Stimulated activated CD4-positive, alpha-beta T cell treated with anti-CD3 and anti-CD28 coated beads, TNF-alpha, amount 100 ng/mL, for 48 hours (primary cell): ENCODE measurements at regions not wholly inside any gene's neighbourhood (a gene's known extent, or its start where the extent isn't known, plus 50 kb on each side); places are given as distances from the start of the nearest gene placed in this dataset.

Experiments
- DNase-seq, 3 donors: peaks; one replicate each; pipeline ENCODE4 v3.0.0-alpha.2; 2020; ENCODE audit warnings: low read depth in 3 of 3

DNA sequence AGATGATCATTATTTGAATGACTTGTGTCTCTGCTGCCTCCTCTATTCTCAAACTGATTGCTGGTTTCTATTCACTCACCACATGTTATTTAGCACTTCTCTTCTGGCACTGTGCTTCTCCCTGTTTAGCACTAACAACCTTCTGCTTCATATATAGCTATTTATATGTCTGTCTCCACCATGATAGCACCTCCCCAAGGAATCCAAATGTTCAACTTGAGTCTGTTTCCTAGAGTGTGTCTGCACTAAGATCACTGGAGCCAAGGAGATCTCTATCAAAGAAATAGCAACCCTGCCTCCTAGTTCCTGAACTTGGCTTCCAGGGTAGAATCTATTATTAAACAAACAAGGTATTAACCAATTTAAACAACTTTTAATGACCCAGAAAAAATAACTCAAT lies 104.5 kb downstream of the CYP26A1 start:
- no peak for DNase-seq

DNA sequence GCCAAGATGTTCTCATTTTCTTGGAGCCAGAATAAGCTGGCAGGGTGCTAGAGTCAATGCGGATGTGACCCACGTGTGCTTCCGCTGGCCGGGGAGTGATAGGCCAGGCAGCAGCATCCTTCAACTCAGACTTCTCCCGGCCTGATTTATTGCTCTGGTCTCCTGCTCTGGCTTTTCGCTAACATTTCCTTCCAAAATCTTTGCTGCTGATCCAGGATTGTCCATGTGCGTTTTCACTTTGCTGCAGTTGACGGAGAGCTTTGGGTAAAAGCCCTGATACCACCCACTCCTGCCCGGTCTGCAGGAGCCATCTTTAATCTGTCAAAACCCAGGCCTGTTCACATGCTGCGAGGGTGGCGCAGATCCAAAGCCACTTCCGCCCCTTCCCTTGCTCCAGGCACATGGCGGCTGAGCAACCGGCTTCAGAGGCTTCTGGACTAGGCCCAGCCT lies 106.8 kb downstream of the CYP26A1 start:
- no peak for DNase-seq

DNA sequence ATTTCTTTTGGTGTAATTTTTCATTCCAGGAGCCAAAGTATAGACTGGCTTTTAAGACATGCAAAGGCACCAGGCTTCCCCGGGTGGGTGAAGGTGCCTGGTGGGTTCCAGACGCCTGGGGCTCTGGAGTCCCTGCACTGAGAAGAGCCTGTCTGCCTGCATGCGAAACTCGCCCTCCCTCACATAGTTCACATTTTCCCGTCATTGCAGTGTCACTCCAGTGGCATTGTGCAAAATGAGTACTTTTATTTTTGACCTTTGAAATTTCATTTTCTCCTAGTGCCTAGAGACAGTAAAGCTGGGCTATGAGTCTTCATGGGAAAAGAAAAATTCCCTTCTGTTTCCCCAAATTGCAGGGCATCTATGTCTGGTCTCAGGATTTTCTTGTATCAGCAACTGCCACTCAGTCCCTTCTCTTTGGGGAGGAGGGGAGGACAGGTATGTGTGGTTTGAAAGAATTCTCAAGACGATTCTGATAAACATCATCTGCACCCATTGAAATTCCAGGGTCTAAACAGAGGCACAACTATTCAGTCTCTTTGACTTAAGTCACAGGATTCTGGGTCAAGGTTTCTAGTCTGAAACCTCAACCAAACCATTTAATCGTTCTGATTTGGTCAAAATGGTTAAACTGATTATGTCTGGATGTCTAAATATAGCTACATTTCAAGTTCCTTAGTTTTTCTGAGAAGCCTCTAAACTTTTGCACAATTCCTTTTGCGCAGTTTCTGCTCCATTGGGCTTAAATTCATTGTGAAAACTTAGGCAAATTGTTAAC lies 107.8 kb downstream of the CYP26A1 start:
- no peak for DNase-seq

DNA sequence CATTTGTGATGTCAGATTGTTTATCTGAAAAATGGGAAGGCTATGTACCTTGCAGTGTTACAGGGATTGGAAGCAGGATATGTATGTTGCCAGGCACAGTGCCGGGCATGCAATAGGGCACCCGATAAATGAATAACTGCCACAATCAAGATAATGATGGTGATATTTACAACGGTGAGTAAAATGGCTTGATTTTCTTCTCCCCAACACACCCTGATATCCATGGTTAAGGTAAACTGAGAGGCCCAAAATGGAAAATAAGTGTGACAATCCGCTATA lies 108.3 kb downstream of the CYP26A1 start:
- no peak for DNase-seq

DNA sequence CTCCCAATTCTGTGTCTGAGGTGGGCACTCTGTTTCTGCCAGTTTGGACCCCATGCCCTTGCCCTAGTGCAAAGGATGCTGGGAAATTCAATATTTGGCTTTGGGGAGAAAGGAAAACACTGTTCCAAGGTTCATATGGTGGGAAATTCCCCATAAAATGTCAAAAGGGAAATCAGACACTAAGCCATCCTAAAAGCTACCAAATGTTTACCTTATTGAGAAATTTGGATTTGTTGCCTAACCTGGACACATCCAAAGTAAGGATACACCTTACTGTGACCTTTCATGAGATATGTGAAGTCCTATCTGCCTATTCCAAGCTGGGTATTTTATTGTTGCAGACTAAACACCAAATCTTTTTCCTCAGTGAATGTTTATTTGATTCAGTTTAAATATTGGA lies 109.1 kb downstream of the CYP26A1 start:
- DNase-seq, result no peak

DNA sequence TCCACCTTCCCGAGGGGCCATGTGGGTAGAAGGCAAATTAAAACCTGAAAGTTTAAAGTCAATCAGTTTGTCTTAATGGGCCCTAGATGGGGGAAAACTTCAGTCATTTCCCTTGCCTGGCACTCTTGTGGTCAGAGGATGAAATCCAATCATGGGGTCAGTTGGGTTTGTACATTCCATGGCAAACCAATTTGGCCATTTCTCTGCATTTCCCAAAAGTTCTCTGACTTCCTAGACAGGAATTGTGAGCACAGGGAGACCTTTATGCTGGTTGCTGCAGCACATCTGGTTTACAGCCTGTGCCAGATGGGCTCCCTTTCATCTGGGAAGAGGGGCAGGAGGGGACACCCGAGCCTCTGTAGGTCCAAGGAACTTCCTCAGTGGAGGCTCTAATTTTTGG lies 113.0 kb downstream of the CYP26A1 start:
- DNase-seq, result no peak

DNA sequence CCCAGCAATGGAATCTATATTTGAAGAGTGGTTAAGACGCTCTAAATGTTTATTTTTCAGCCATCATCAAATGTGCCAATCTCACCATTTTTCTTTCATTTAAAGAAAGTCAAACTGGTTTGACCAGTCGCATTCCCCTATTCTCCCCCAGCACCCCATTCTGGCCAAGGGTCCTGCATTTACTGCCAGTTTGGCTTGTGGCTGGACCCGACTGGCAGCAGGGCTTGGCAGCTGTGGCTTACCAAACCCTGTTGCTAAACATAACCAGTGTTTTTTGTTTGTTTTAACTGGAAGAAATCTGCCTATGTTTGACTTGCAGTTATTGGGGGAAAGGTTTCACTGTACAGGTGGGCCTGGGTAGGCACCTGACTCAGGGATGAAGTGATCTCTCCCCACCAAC lies 116.3 kb downstream of the CYP26A1 start:
- no peak for DNase-seq

DNA sequence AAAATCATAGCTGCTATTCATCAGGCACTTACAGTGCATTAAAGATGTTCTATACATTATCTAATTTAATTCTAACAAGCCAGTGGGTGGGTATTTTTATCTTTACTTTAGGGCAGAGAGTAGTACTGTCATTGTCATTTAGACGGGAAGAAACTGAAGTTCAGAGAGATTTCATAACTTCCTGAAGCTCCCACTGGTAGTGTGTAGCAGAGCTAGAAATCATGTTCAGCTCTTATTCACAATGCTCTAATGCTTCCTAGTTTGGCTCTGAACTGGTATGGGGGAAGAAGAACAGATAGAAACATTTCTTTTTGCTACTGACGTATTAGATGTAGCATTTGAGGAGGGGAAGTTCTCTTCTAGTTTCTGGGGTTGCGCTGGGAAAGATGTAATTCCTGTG lies 116.7 kb downstream of the CYP26A1 start:
- DNase-seq, result no peak

DNA sequence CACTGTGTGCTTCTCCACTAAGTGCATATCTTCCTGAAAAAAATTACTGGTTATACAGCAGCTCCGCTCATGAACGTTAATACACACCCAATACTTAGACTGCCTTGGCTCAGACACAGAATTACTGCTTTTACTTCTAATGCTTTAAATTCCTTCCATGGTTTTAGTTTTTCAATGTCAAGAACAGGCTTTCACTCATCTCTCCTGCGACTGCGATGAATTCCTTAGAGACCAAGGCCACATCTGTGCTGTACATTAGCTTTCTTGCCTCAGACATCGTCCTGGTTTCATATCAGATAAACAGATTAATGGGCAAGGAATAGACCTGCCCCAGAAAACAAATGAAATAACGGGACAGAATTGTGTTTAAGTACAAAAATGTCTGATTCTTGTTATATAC lies 120.2 kb downstream of the CYP26A1 start:
- DNase-seq, result no peak

DNA sequence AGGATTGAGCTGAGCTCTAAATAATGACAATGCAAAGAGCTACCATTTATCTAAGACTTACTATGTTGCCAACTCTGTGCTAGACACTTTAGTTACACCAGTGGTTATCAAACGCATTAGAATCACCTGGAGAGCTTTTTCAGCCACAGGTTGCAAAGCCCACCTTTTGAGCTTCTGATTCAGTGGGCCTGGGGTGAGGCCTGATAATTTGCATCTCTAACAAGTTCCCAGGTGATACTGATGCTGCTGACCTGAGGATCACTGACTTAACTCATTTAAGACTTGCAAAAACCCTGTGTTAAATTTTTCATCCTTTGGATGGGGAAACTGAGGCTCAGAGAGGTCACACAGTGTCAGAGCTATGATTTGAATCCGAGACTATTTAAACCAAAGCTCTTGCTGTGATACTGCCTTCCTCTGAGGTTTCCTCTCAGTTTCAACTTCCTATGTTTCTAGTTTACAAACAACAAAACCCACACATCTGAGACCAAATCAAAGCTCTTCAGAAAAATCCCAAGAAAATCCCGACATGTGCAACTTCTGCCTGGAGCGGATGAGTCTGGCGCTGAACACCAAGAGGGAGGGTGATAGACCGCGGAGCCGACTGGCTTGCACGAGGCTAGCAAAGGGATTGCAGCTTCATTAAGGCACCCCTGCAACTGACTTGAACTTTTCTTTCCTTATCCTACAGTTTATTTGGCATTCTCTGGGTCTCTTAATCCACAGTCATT lies 124.9 kb downstream of the CYP26A1 start:
- no peak for DNase-seq

DNA sequence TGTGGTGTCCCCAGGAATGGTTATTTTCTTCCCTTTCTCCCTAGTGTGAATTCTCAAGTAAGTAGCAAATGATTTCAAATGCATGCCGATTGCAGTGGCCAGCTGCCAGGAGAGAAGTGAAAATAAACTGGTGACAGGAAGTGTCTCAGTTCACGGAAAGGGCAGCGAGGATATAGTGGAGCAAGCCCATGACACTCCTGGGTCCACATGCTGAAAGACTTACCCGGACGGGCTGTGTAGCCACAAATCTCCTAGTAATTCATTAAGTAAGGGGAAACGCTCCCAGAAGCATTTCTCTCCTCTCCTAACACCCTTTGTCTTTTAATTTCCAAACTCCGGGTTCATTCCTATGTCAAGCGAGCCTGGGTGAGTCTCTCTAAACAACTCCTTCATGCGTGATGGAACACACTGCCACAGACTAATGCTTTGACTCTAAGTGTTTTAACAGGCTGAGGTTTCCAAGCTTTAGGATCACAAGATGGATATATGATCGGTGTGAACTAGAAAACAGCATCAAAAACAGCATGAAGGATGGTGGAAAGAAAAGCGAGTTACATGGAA lies 125.6 kb downstream of the CYP26A1 start:
- DNase-seq, result no peak

DNA sequence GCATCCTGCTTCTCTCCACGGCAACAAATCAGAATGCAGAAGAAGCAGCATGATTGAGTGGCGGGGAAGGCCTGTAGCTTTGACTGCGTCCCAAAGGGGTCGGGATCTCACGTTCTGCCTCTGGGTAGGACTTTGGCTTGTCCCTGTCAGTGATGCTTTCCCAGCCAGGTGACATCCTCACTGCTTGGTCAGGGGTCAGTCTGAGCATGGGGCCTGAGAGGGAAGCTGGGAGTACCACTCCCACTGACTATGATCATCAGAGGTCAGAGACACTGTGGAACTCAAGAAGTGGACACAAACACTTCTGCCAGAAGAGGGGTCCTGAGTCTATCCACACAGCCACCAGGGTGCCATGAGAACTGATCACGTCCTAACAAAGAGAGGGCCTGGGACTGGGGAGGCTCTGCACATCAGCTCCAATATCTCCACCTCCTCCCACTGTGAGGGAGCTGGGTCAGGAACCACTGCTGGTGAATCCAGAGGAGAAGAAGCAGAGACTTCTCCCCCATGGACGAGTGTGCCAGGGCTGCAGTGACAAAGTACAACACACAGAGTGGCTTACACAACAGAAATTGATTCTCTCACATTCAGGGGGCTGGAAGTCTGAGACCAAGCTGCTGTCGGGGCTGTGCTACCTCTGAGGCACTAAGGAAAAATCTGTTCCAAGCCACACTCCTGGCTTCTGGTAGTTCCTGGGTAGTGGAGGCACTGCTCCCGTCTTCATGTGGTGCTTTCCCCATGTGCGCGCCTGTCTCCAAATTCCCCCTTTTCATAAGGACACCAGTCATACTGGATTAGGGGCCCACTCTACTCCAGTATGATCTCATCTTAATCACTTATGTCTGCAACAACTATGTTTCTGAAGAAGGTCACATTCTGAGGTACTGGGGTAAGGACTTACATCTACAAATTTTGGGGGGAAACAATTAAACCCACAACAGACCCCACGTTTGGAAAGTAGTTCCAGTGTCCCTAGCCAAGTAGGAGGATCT lies 131.1 kb downstream of the CYP26A1 start:
- DNase-seq, result no peak

DNA sequence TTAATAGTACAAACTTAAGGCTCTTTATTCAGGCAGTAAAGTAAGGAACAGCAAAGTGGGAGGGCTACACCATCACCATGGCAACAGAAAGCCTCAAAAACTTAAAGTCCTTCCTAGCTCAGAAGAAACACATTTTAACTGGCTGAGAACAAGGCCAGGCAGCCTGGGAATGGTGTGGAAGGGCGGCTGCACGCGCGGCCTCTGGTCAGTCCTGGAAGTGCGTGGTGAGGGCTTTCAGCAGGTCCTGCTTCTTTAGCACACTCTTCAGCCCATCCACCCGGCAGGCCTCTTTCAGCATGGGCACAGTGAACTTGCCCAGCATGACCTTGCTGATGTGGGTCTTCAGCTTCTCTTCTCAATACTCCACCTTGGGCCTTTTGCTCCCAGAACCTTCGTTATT lies 133.0 kb downstream of the CYP26A1 start:
- DNase-seq, result no peak

DNA sequence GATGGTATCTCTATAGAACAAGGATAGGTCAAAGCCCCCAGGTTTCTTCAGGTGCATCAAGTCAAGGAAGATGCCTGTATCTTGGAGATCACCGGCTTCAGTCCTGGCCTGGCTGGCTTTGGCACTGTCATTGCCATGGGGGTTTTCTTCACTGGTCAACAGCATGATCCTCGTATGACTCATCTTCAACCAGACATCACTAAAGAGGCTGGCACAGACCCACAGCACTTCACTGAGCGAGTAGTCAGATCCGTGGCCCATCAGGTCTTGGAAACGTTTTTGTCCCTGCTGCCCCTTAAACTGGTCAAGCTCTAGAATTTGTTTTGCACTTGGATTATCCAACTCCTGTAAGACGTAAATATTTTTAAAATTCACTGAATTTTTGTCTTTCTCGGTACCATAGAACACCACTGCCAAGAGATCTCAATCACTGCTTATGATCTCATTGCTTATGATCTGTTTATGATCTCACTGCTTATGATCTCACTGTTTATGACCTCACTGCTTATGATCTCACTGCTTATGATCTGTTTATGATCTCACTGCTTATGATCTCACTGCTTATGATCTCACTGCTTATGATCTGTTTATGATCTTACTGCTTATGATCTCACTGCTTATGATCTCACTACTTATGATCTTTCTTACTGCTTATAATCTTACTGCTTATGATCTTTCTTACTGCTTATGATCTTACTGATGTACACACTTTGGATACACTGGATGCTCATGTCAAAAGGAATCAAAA lies 135.2 kb downstream of the CYP26A1 start:
- no peak for DNase-seq

DNA sequence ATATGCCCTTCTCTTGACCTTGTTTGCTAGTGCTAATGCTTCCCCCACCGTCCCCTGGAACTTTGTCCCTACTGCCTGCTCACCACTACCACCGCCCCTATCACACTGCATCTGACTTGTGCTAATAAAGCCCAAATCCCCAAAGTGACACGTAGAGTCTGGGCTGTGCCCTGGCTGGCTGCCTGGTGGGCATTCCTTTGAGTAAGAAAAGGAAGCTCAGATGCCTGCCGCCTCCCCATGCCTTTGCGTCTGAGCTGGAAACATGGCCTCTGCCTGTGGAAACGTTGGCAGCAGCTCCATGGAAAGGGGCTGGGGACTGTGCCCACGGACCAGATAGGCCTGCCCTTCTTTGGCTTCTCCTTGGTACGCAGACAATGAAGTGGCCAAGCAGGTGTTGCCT lies 138.3 kb downstream of the CYP26A1 start:
- DNase-seq, result no peak

DNA sequence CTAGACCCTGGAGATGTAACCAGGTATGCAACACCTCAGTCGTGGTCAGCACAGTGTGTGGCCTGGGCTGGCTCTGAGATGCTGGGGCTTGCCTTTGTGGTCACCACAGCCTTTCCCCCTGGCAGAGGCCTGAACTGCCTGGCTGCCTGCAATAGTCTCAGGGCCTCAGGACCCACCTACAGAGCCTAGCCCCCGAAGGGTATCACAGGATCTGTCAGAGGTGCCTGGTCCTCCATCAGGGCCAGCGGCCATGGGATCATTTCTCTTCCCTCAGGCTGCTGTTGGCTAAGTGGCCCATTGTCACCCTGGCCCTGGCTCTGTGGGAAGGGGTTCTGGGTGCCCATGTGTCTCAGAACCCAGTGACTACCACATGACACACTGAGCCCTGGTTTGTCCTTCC lies 141.6 kb downstream of the CYP26A1 start:
- DNase-seq, result no peak

DNA sequence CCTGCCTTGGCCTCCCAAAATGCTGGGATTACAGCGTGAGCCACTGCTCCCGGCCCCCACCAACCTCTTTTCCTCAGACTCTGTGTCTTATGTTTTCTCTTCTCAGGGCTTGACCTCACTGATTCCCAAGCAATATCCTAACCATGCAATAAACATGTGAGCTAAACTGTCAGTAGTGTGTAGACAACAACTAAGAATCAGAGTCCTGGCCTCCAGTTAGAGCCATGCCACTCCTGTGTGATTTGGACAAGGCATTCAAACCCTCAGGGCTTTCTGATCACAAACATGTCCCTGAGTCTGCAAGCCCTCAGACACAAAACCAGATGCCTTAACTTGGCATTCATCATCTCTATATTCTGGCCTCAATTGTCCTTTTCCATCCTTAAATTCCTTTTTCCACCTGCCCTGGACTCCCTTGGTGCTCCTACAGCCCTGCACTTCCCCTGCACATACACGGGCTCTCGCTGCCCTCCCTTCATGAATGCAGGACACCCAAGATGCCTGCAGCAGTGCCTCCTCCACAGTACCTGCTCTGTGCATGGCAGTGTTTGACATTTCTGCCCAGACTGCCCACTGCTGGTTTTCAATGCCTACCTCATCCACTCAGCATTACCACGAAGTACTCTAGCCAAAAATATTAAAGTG lies 142.8 kb downstream of the CYP26A1 start:
- DNase-seq, result no peak

DNA sequence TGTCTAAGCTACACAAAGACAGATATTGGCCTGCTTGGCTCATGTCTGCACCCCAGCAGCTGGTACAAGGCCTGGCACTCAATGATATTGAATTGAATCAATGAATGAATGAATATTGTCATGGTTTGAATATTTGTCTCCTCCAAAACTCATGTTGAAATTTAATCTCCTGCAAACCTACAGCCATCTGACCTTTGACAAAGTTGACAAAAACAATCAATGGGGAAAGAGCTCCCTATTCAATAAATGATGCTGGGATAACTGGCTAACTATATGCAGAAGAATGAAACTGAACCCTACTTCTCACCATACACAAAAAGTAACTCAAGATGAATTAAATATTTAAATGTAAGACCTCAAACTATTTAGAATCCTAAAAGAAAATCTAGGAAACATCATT lies 144.7 kb downstream of the CYP26A1 start:
- no peak for DNase-seq

DNA sequence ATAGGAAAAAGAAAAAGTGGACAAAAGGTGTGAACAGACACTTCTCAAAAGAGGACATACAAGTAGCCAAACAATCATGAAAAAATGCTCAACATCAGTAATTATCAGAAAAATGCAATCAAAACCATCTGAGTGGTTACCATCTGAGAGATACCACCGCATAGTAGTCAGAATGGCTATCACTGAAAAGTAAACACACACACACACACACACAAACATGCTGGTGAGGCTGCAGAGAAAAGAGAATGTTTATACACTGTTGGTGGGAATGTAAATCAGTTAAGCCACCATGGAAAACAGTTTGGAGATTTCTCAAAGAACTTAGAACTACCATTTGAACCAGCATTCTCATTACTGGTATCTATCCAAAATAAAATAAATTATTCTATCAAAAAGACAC lies 145.7 kb downstream of the CYP26A1 start:
- DNase-seq, result no peak

DNA sequence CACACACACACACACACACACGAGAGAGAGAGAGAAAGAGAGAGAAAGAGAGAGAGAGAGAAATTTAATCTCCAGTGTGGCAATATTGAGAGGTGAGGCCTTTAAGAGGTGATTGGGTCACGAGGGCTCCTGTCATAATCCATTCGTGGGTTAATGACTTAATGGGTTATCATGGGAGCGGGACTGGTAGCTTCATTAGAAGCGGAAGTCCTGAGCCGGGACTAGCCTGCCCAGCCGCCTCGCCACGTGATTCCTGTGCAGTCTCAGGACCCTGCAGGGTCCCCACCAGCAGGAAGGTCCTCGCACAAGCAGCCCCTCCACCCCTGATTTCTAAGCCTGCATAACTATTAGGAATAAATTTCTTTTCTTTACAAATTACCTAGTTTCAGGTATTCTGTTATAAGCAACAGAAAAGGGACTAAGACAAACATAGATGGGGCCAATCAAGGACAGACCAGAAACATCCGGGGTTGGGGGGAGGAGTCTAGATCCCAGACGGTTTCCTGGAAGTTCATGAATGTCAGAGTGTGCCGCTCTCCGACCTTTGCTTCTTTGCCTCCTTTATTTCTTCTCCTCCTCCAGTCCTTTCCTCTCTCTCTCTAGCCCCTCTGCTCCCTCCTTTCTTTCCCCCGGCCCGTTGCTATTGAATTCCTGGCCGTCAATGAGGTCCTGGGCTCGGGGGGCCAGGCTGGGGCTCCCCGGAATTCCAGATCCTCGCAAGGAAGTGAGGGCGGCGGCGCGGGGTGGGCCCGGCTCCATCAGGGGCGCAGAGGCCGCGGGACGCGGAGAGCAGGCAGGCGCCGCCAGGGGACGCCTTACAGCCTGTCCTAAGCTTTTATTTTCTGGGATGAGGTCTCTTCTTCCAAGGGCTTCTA lies 146.8 kb downstream of the CYP26A1 start:
- no peak for DNase-seq
